WTC11 (cell line): ENCODE measurements at regions not wholly inside any gene's neighbourhood (a gene's known extent, or its start where the extent isn't known, plus 50 kb on each side); places are given as distances from the start of the nearest gene placed in this dataset.

Source experiments
- ATAC-seq: fragments of 200-7000 bp; cut with Tn5 transposase; 2 replicates; pipeline ENCODE4 v1.10.0; 2021; ENCODE audit warnings: mild to moderate bottlenecking, moderate library complexity
- CTCF ChIA-PET: fragments of 300-600 bp; sonication (Branson Sonifier 250); formaldehyde crosslinking; loops from one replicate; lab custom pipeline; 2021; ENCODE audit warnings: antibody characterized with exemption; lab: Charles Lee
- POLR2A ChIA-PET: fragments of 350-600 bp; sonication (Branson Sonifier 250); formaldehyde crosslinking; loops from one replicate; lab custom pipeline; 2021; ENCODE audit warnings: antibody characterized with exemption; lab: Charles Lee
- DNase-seq: peaks from one replicate; pipeline ENCODE4 v3.0.0; 2021; ENCODE audit warnings: low spot score
- H3K27ac Mint-ChIP-seq: 2 replicates; pipeline ENCODE4 v1.8.0; 2021; ENCODE audit warnings: mixed read lengths
- H3K27me3 Mint-ChIP-seq: 2 replicates; pipeline ENCODE4 v1.8.0; 2021; ENCODE audit warnings: low read depth, mild to moderate bottlenecking, moderate library complexity, mixed read lengths
- H3K36me3 Mint-ChIP-seq: 2 replicates; pipeline ENCODE4 v1.8.0; 2021; ENCODE audit warnings: mixed read lengths
- H3K4me1 Mint-ChIP-seq: 2 replicates; pipeline ENCODE4 v1.8.0; 2022; ENCODE audit warnings: mixed read lengths
- H3K4me3 Mint-ChIP-seq: 2 replicates; pipeline ENCODE4 v1.8.0; 2021; ENCODE audit warnings: mild to moderate bottlenecking, moderate library complexity, mixed read lengths
- H3K9me3 Mint-ChIP-seq: 2 replicates; pipeline ENCODE4 v1.8.0; 2021; ENCODE audit warnings: mixed read lengths
- ATF1 ChIP-seq: sonication (generic); formaldehyde crosslinking; IDR thresholded peaks from 2 replicates; pipeline ENCODE4 v1.8.1; 2023; ENCODE audit warnings: mild to moderate bottlenecking, moderate library complexity, missing genetic modification reagents
- EMX1 ChIP-seq: fragments of 250-450 bp; sonication (Bioruptor Pico); IDR thresholded peaks from 2 replicates; pipeline ENCODE4 v1.8.0; 2021; ENCODE audit warnings: mild to moderate bottlenecking
- ETV6 ChIP-seq: sonication (generic); formaldehyde crosslinking; IDR thresholded peaks from 2 replicates; pipeline ENCODE4 v1.8.1; 2022; ENCODE audit warnings: mild to moderate bottlenecking, missing genetic modification reagents
- FOXP1 ChIP-seq: sonication (generic); formaldehyde crosslinking; IDR thresholded peaks from 2 replicates; pipeline ENCODE4 v1.8.0; 2022; ENCODE audit warnings: missing genetic modification reagents, mild to moderate bottlenecking, moderate library complexity, borderline replicate concordance
- GRHL2 ChIP-seq: fragments of 250-450 bp; sonication (Bioruptor Pico); IDR thresholded peaks from 2 replicates; pipeline ENCODE4 v1.8.0; 2022; ENCODE audit warnings: mild to moderate bottlenecking, moderate library complexity; ENCODE audit not compliant: insufficient replicate concordance, severe bottlenecking
- MAX ChIP-seq: sonication (generic); formaldehyde crosslinking; IDR thresholded peaks from 2 replicates; pipeline ENCODE4 v1.8.0; 2022; ENCODE audit warnings: mild to moderate bottlenecking, missing genetic modification reagents
- NFATC4 ChIP-seq: fragments of 250-450 bp; sonication (Bioruptor Pico); IDR thresholded peaks from 2 replicates; pipeline ENCODE4 v1.9.0; 2021; ENCODE audit warnings: mild to moderate bottlenecking
- SOX15 ChIP-seq: fragments of 250-450 bp; sonication (Bioruptor Pico); IDR thresholded peaks from 2 replicates; pipeline ENCODE4 v1.9.0; 2021; ENCODE audit warnings: mild to moderate bottlenecking
- TEAD1 ChIP-seq: sonication (generic); formaldehyde crosslinking; IDR thresholded peaks from 2 replicates; pipeline ENCODE4 v1.8.0; 2022; ENCODE audit warnings: mild to moderate bottlenecking, missing genetic modification reagents
- USF1 ChIP-seq: sonication (generic); formaldehyde crosslinking; IDR thresholded peaks from 2 replicates; pipeline ENCODE4 v1.8.0; 2022; ENCODE audit warnings: mild to moderate bottlenecking, missing genetic modification reagents
- USF2 ChIP-seq: sonication (generic); formaldehyde crosslinking; IDR thresholded peaks from 2 replicates; pipeline ENCODE4 v1.8.1; 2023; ENCODE audit warnings: mild to moderate bottlenecking, missing genetic modification reagents, moderate library complexity
- ZBTB43 ChIP-seq: sonication (generic); formaldehyde crosslinking; IDR thresholded peaks from 2 replicates; pipeline ENCODE4 v1.8.1; 2023; ENCODE audit warnings: mild to moderate bottlenecking, missing genetic modification reagents
- ZNF121 ChIP-seq: sonication (generic); formaldehyde crosslinking; IDR thresholded peaks from 2 replicates; pipeline ENCODE4 v1.8.0; 2023; ENCODE audit warnings: missing genetic modification reagents
- ZNF281 ChIP-seq: sonication (generic); formaldehyde crosslinking; IDR thresholded peaks from 2 replicates; pipeline ENCODE4 v1.8.0; 2023; ENCODE audit warnings: mild to moderate bottlenecking, missing genetic modification reagents
- ZNF396 ChIP-seq: fragments of 250-450 bp; sonication (Bioruptor Pico); IDR thresholded peaks from 2 replicates; pipeline ENCODE4 v1.8.0; 2021; ENCODE audit warnings: mild to moderate bottlenecking, moderate library complexity, borderline replicate concordance
- ZNF532 ChIP-seq: fragments of 250-450 bp; sonication (Bioruptor Pico); IDR thresholded peaks from 2 replicates; pipeline ENCODE4 v1.9.0; 2021; ENCODE audit warnings: mild to moderate bottlenecking, borderline replicate concordance
- ZNF671 ChIP-seq: fragments of 250-450 bp; sonication (Bioruptor Pico); IDR thresholded peaks from 2 replicates; pipeline ENCODE4 v1.8.0; 2021; ENCODE audit warnings: mild to moderate bottlenecking

- Mint-ChIP-seq H3K4me3 (no peak overlapping the region), H3K27me3 (peaks cover 3% of the 10 kb centered on the region), H3K9me3 (peaks cover 6% of the 10 kb centered on the region), H3K36me3 (no peaks in the 10 kb centered on the region), H3K4me1 (no peaks in the 10 kb centered on the region), H3K27ac (no peak overlapping the region)
- ChIA-PET POLR2A (no interaction called here), CTCF (no interaction called here)
- DNase-seq (no peak), ATAC-seq (no peak)
- TF ChIP-seq MAX (CRISPR knock-in tag) (no peak), ZNF281 (CRISPR knock-in tag) (no peak), ZNF671 (CRISPR knock-in tag) (no peak)
Measured at GRCh38 chr11:27874998-27875830, 175.0 kb upstream of the BDNF start.

GRCh38 chr11:27873664-27874063 lies 173.4 kb upstream of the BDNF start:
- POLR2A ChIA-PET: no interaction called here
- Mint-ChIP-seq H3K36me3 (no peaks in the 10 kb centered on the region), H3K4me3 (no peak overlapping the region), H3K9me3 (peaks cover 6% of the 10 kb centered on the region), H3K27me3 (peaks cover 3% of the 10 kb centered on the region), H3K4me1 (no peaks in the 10 kb centered on the region), H3K27ac (no peak overlapping the region)
- ATAC-seq (no peak), DNase-seq (no peak)
- TF ChIP-seq USF2 (CRISPR knock-in tag) (no peak), SOX15 (no peak), ZBTB43 (no peak), ZNF121 (CRISPR knock-in tag) (no peak), ATF1 (CRISPR knock-in tag) (no peak), ZNF396 (CRISPR knock-in tag) (no peak)
- CTCF ChIA-PET: no interaction called here

- ChIA-PET POLR2A (no interaction called here), CTCF (no interaction called here)
- no peak for ATAC-seq
- no peaks in the 10 kb centered on the region for H3K4me1 Mint-ChIP-seq
- H3K27ac Mint-ChIP-seq: no peak overlapping the region
- DNase-seq: no peak
- TF ChIP-seq USF1 (CRISPR knock-in tag): no peak
- no peak for TF ChIP-seq NFATC4 (CRISPR knock-in tag)
- no peak for TF ChIP-seq EMX1 (CRISPR knock-in tag)
- no peak for TF ChIP-seq USF2 (CRISPR knock-in tag)
- no peak for TF ChIP-seq TEAD1
- no peak for TF ChIP-seq MAX (CRISPR knock-in tag)
- TF ChIP-seq FOXP1 (CRISPR knock-in tag): no peak
- no peak for TF ChIP-seq GRHL2 (CRISPR knock-in tag)
- no peak for TF ChIP-seq ZNF532 (CRISPR knock-in tag)
- TF ChIP-seq ETV6 (CRISPR knock-in tag): no peak
- H3K4me3 Mint-ChIP-seq: no peak overlapping the region
- no peaks in the 10 kb centered on the region for H3K36me3 Mint-ChIP-seq
- H3K9me3 Mint-ChIP-seq: peaks cover 6% of the 10 kb centered on the region
- H3K27me3 Mint-ChIP-seq: peaks cover 11% of the 10 kb centered on the region
Measured at GRCh38 chr11:27871056-27871455, 170.8 kb upstream of the BDNF start.
